IMR-90 (cell line): ENCODE measurements at regions not wholly inside any gene's neighbourhood (a gene's known extent, or its start where the extent isn't known, plus 50 kb on each side); places are given as distances from the start of the nearest gene placed in this dataset.

ENCODE experiments used
- ATAC-seq: fragments of 200-7000 bp; cut with Tn5 transposase; 2 replicates; pipeline ENCODE4 v1.9.1; 2020; ENCODE audit warnings: low read depth, mild to moderate bottlenecking, moderate library complexity
- BruUV-seq: library from RNA; stranded (reverse); fragments of 400-500 nt; replicated peaks from 2 replicates; lab custom pipeline; 2021; lab: Mats Ljungman, UMichigan
- CTCF ChIA-PET: fragments of 300-600 bp; formaldehyde crosslinking; extraction: SDS; loops from one replicate; lab custom pipeline; 2021; ENCODE audit warnings: antibody characterized with exemption; lab: Yijun Ruan, JAX
- POLR2A ChIA-PET: fragments of 300-600 bp; sonication (Branson Sonifier 250); formaldehyde crosslinking; loops from one replicate; lab custom pipeline; 2022; ENCODE audit warnings: antibody characterized with exemption; ENCODE audit not compliant: unreplicated experiment; lab: Charles Lee
- DNase-seq: peaks from one replicate; pipeline ENCODE4 v3.0.0; 2013
- H2AFZ ChIP-seq: replicated peaks from 2 replicates; pipeline ENCODE3; 2013; ENCODE audit warnings: low read length, mild to moderate bottlenecking; ENCODE audit not compliant: poor library complexity
- H2AK5ac ChIP-seq: 2 replicates; pipeline ENCODE4 v1.6.1; 2013; ENCODE audit warnings: low read depth, low read length, inconsistent platforms
- H2AK9ac ChIP-seq: replicated peaks from 2 replicates; pipeline ENCODE3; 2013; ENCODE audit warnings: mild to moderate bottlenecking, low read depth, low read length, moderate library complexity; ENCODE audit not compliant: poor library complexity
- H2BK120ac ChIP-seq: 2 replicates; pipeline ENCODE4 v1.6.1; 2013; ENCODE audit warnings: low read depth, low read length, inconsistent platforms
- H2BK15ac ChIP-seq: 3 replicates; pipeline ENCODE4 v1.6.1; 2013; ENCODE audit warnings: low read depth, low read length, inconsistent platforms
- H2BK20ac ChIP-seq: 2 replicates; pipeline ENCODE4 v1.6.1; 2013; ENCODE audit warnings: low read depth, mild to moderate bottlenecking, inconsistent platforms, low read length, moderate library complexity
- H2BK5ac ChIP-seq: 2 replicates; pipeline ENCODE4 v1.6.1; 2013; ENCODE audit warnings: mild to moderate bottlenecking, low read depth, low read length, inconsistent platforms; ENCODE audit not compliant: poor library complexity, severe bottlenecking
- H3K14ac ChIP-seq: replicated peaks from 2 replicates; pipeline ENCODE4 v1.6.1; 2013; ENCODE audit warnings: low read depth, low read length, inconsistent platforms
- H3K18ac ChIP-seq: 2 replicates; pipeline ENCODE4 v1.6.1; 2013; ENCODE audit warnings: low read depth, low read length, control low read depth
- H3K23ac ChIP-seq: 2 replicates; pipeline ENCODE4 v1.6.1; 2013; ENCODE audit warnings: low read depth, low read length, inconsistent platforms
- H3K27ac ChIP-seq: 2 replicates; pipeline ENCODE4 v1.5.1; 2013; ENCODE audit warnings: mild to moderate bottlenecking, control low read depth, low read length; ENCODE audit not compliant: insufficient read depth
- H3K27me3 ChIP-seq: 2 replicates; pipeline ENCODE4 v1.6.1; 2013; ENCODE audit warnings: low read length; ENCODE audit not compliant: control insufficient read depth, insufficient read depth
- H3K36me3 ChIP-seq: 2 replicates; pipeline ENCODE4 v1.6.1; 2013; ENCODE audit warnings: low read length, mixed read lengths; ENCODE audit not compliant: control insufficient read depth, insufficient read depth
- H3K4ac ChIP-seq: 2 replicates; pipeline ENCODE4 v1.6.1; 2013; ENCODE audit warnings: low read depth, low read length, inconsistent platforms
- H3K4me1 ChIP-seq: 2 replicates; pipeline ENCODE4 v1.6.1; 2013; ENCODE audit warnings: low read length, mixed read lengths; ENCODE audit not compliant: control insufficient read depth, insufficient read depth
- H3K4me2 ChIP-seq: 2 replicates; pipeline ENCODE4 v1.6.1; 2013; ENCODE audit warnings: low read depth, mild to moderate bottlenecking, control low read depth, low read length, moderate library complexity
- H3K4me3 ChIP-seq: 2 replicates; pipeline ENCODE4 v1.5.1; 2013; ENCODE audit warnings: low read depth, mild to moderate bottlenecking, control low read depth, low read length, moderate library complexity; ENCODE audit not compliant: insufficient read depth
- H3K56ac ChIP-seq: 2 replicates; pipeline ENCODE4 v1.6.1; 2013; ENCODE audit warnings: low read length, inconsistent platforms; ENCODE audit not compliant: insufficient read depth; ENCODE audit errors: extremely low read depth
- H3K79me1 ChIP-seq, 2 experiments: 2 replicates each; pipeline ENCODE4 v1.6.1; 2013; ENCODE audit warnings: low read length in 2 of 2, inconsistent platforms in 1 of 2, low read depth in 1 of 2
- H3K9ac ChIP-seq: 2 replicates; pipeline ENCODE4 v1.6.1; 2013; ENCODE audit warnings: low read depth, low read length, control low read depth
- H3K9me1 ChIP-seq: 2 replicates; pipeline ENCODE4 v1.6.1; 2013; ENCODE audit warnings: low read length, inconsistent platforms; ENCODE audit not compliant: insufficient read depth
- H3K9me3 ChIP-seq: 2 replicates; pipeline ENCODE4 v1.6.1; 2013; ENCODE audit warnings: low read length; ENCODE audit not compliant: control insufficient read depth, insufficient read depth
- H4K20me1 ChIP-seq: 2 replicates; pipeline ENCODE4 v1.6.1; 2013; ENCODE audit warnings: low read length, inconsistent platforms; ENCODE audit not compliant: insufficient read depth
- H4K5ac ChIP-seq: 2 replicates; pipeline ENCODE4 v1.6.1; 2013; ENCODE audit warnings: mild to moderate bottlenecking, low read depth, low read length, control low read depth
- H4K8ac ChIP-seq, 2 experiments: 2 replicates each; pipeline ENCODE4 v1.6.1; 2013; ENCODE audit warnings: low read depth in 2 of 2, low read length in 2 of 2, control low read depth in 1 of 2, inconsistent platforms in 1 of 2
- H4K91ac ChIP-seq: 2 replicates; pipeline ENCODE4 v1.6.1; 2013; ENCODE audit warnings: low read depth, low read length, inconsistent platforms; ENCODE audit not compliant: insufficient read depth
- BHLHE40 ChIP-seq: fragments of 150-350 bp; IDR thresholded peaks from 2 replicates; pipeline ENCODE4 v1.6.1; 2016; ENCODE audit warnings: mild to moderate bottlenecking, low read depth, low read length
- CEBPB ChIP-seq: IDR thresholded peaks from 2 replicates; pipeline ENCODE4 v1.6.1; 2012; ENCODE audit warnings: low read depth, low read length, improper control_type of control experiment
- CHD1 ChIP-seq: IDR thresholded peaks from 2 replicates; pipeline ENCODE4 v1.6.1; 2012; ENCODE audit warnings: low read depth, low read length, improper control_type of control experiment
- CTCF ChIP-seq: conservative IDR thresholded peaks from 2 replicates; pipeline ENCODE4 v1.5.1; 2012; ENCODE audit warnings: mild to moderate bottlenecking, low read depth, low read length, improper control_type of control experiment
- ELK1 ChIP-seq: fragments of 150-350 bp; IDR thresholded peaks from 2 replicates; pipeline ENCODE4 v1.6.1; 2016; ENCODE audit warnings: low read depth, mild to moderate bottlenecking, low read length, moderate library complexity, borderline replicate concordance
- FOS ChIP-seq: fragments of 150-350 bp; IDR thresholded peaks from 2 replicates; pipeline ENCODE4 v1.6.1; 2016; ENCODE audit warnings: low read depth, low read length
- MAFK ChIP-seq: IDR thresholded peaks from 2 replicates; pipeline ENCODE4 v1.6.1; 2012; ENCODE audit warnings: low read depth, low read length, improper control_type of control experiment
- MXI1 ChIP-seq: IDR thresholded peaks from 2 replicates; pipeline ENCODE4 v1.6.1; 2012; ENCODE audit warnings: low read depth, mild to moderate bottlenecking, low read length, moderate library complexity, borderline replicate concordance
- POLR2A ChIP-seq: IDR thresholded peaks from 2 replicates; pipeline ENCODE4 v1.6.1; 2012; ENCODE audit warnings: mild to moderate bottlenecking, low read depth, low read length
- RAD21 ChIP-seq: IDR thresholded peaks from 2 replicates; pipeline ENCODE4 v1.6.1; 2012; ENCODE audit warnings: low read length, improper control_type of control experiment
- RCOR1 ChIP-seq: IDR thresholded peaks from 2 replicates; pipeline ENCODE4 v1.6.1; 2012; ENCODE audit warnings: mild to moderate bottlenecking, low read length, improper control_type of control experiment; ENCODE audit not compliant: insufficient replicate concordance
- RFX5 ChIP-seq: IDR thresholded peaks from 2 replicates; pipeline ENCODE4 v1.8.0; 2012; ENCODE audit warnings: low read depth, mild to moderate bottlenecking, low read length, moderate library complexity
- SMC3 ChIP-seq: fragments of 150-350 bp; IDR thresholded peaks from 2 replicates; pipeline ENCODE4 v1.6.1; 2016; ENCODE audit warnings: low read depth, mild to moderate bottlenecking, antibody characterized with exemption, low read length, moderate library complexity
- WGBS, 2 experiments: methylation state at CpG; one replicate each; pipeline versions ENCODE4 v1.1.5 to v1.1.7; 2013; ENCODE audit warnings: missing lambda C conversion rate in 2 of 2; ENCODE audit not compliant: insufficient read length in 1 of 2; ENCODE audit errors: extremely low coverage in 2 of 2; 5-methylcytosine and 5-hydroxymethylcytosine counted together
- dilution Hi-C: fragments of 300-500 bp; cut with HindIII; formaldehyde crosslinking; loops from one replicate; pipeline ENCODE4 v1.14.3; 2018; ENCODE audit warnings: low sequenced_read_pairs; ENCODE audit not compliant: unreplicated experiment
- in situ Hi-C: fragments of 300-500 bp; cut with MboI; formaldehyde crosslinking; loops from 3 replicates; pipeline ENCODE4 v1.14.3; 2019; ENCODE audit warnings: low sequenced_read_pairs, inconsistent platforms, mixed read lengths
- intact Hi-C: fragments of 100-400 bp; cut with micrococcal nuclease; formaldehyde crosslinking; loops from 2 replicates; pipeline ENCODE4 v1.10.0; 2022

- in situ Hi-C loops = no loop called here
- Histone ChIP-seq H4K8ac (no peak overlapping the region), H2BK5ac (no peak overlapping the region), H2AFZ (no peak overlapping the region), H4K5ac (no peak overlapping the region), H3K79me1 (no peaks in the 10 kb centered on the region), H2BK120ac (no peak overlapping the region), H3K18ac (no peak overlapping the region), H3K4me2 (no peak overlapping the region), H2AK5ac (no peak overlapping the region), H3K36me3 (no peaks in the 10 kb centered on the region), H3K4me3 (no peak overlapping the region), H2BK15ac (no peak overlapping the region), H3K27me3 (no peaks in the 10 kb centered on the region), H2AK9ac (no peak overlapping the region), H3K56ac (no peak overlapping the region), H3K9ac (no peak overlapping the region), H3K27ac (no peak overlapping the region), H2BK20ac (no peak overlapping the region), H3K4ac (no peak overlapping the region), H4K20me1 (no peaks in the 10 kb centered on the region), H3K23ac (no peak overlapping the region), H3K9me1 (no peaks in the 10 kb centered on the region), H3K4me1 (no peaks in the 10 kb centered on the region), H4K91ac (no peak overlapping the region), H3K9me3 (peaks cover 31% of the 10 kb centered on the region), H3K14ac (no peak overlapping the region)
- ChIA-PET POLR2A (no interaction called here), CTCF (no interaction called here)
- DNase-seq (no peak), ATAC-seq (no peak)
- no TSS peak for BruUV-seq
- intact Hi-C loops = no loop called here
- no CpG with 5 or more reads among the region's 4 CpGs for WGBS, 2 experiments
- TF ChIP-seq CHD1 (no peak), CEBPB (no peak), ELK1 (no peak), RAD21 (no peak), FOS (no peak), RFX5 (no peak), RCOR1 (no peak), CTCF (no peak), BHLHE40 (no peak), MXI1 (no peak), POLR2A (no peak), SMC3 (no peak), MAFK (no peak)
- dilution Hi-C loops = no loop called here
Measured at GRCh38 chr15:98216166-98216565, 255.7 kb downstream of the ARRDC4 start.
